ENCODE measurements at regions not wholly inside any gene's neighbourhood (a gene's known extent, or its start where the extent isn't known, plus 50 kb on each side); places are given as distances from the start of the nearest gene placed in this dataset.

- TF ChIP-seq REST (IDR thresholded peaks at IDR 0.05; ENCODE audit: insufficient read depth in 1 of 2, low read depth in 2 of 2, low read length in 2 of 2): no peak
- no peak for TF ChIP-seq SIN3A (IDR thresholded peaks at IDR 0.05; ENCODE audit: borderline replicate concordance, insufficient read depth, low read length)
- no peak for TF ChIP-seq FOXP2 (optimal IDR thresholded peaks at IDR 0.05; ENCODE audit: borderline replicate concordance, extremely low read depth, extremely low read length, insufficient read depth)
- no peak for TF ChIP-seq TAF1 (IDR thresholded peaks at IDR 0.05; ENCODE audit: borderline replicate concordance, insufficient read depth, low read length)
- TF ChIP-seq POLR2AphosphoS5 (IDR thresholded peaks at IDR 0.05; ENCODE audit: low read depth, low read length): no peak
These were observed 740.1 kb downstream of the QKI start for GRCh38 chr6:164154588-164154987.

GRCh38 chr6:164152611-164153010 is 738.1 kb downstream of the QKI start:
- no peak for TF ChIP-seq REST (IDR thresholded peaks at IDR 0.05; ENCODE audit: insufficient read depth in 1 of 2, low read depth in 2 of 2, low read length in 2 of 2)
- TF ChIP-seq POLR2AphosphoS5 (IDR thresholded peaks at IDR 0.05; ENCODE audit: low read depth, low read length): no peak
- TF ChIP-seq SIN3A (IDR thresholded peaks at IDR 0.05; ENCODE audit: borderline replicate concordance, insufficient read depth, low read length): no peak
- no peak for TF ChIP-seq FOXP2 (optimal IDR thresholded peaks at IDR 0.05; ENCODE audit: borderline replicate concordance, extremely low read depth, extremely low read length, insufficient read depth)
- no peak for TF ChIP-seq TAF1 (IDR thresholded peaks at IDR 0.05; ENCODE audit: borderline replicate concordance, insufficient read depth, low read length)

- TF ChIP-seq POLR2AphosphoS5 (IDR thresholded peaks at IDR 0.05; ENCODE audit: low read depth, low read length) (no peak), FOXP2 (optimal IDR thresholded peaks at IDR 0.05; ENCODE audit: borderline replicate concordance, extremely low read depth, extremely low read length, insufficient read depth) (no peak), REST (IDR thresholded peaks at IDR 0.05; ENCODE audit: insufficient read depth in 1 of 2, low read depth in 2 of 2, low read length in 2 of 2) (no peak), TAF1 (IDR thresholded peaks at IDR 0.05; ENCODE audit: borderline replicate concordance, insufficient read depth, low read length) (no peak), SIN3A (IDR thresholded peaks at IDR 0.05; ENCODE audit: borderline replicate concordance, insufficient read depth, low read length) (no peak)
These were observed 736.9 kb downstream of the QKI start for GRCh38 chr6:164151161-164152120.

GRCh38 chr6:164150232-164150631 is 735.7 kb downstream of the QKI start:
- TF ChIP-seq SIN3A (IDR thresholded peaks at IDR 0.05; ENCODE audit: borderline replicate concordance, insufficient read depth, low read length) (no peak), FOXP2 (optimal IDR thresholded peaks at IDR 0.05; ENCODE audit: borderline replicate concordance, extremely low read depth, extremely low read length, insufficient read depth) (no peak), TAF1 (IDR thresholded peaks at IDR 0.05; ENCODE audit: borderline replicate concordance, insufficient read depth, low read length) (no peak), POLR2AphosphoS5 (IDR thresholded peaks at IDR 0.05; ENCODE audit: low read depth, low read length) (no peak), REST (IDR thresholded peaks at IDR 0.05; ENCODE audit: insufficient read depth in 1 of 2, low read depth in 2 of 2, low read length in 2 of 2) (no peak)
